HCT116 (cell line): ENCODE measurements at regions not wholly inside any gene's neighbourhood (a gene's known extent, or its start where the extent isn't known, plus 50 kb on each side); places are given as distances from the start of the nearest gene placed in this dataset.

Experiments used
- ATAC-seq: fragments of 200-7000 bp; cut with Tn5 transposase; 2 replicates; pipeline ENCODE4 v1.9.1; 2020; ENCODE audit warnings: mild to moderate bottlenecking, moderate library complexity
- BruUV-seq: library from RNA; stranded (reverse); fragments of 400-500 nt; replicated peaks from 2 replicates; lab custom pipeline; 2021; lab: Mats Ljungman, UMichigan
- CTCF ChIA-PET: fragments of 300-600 bp; sonication (Branson Sonifier 250); formaldehyde crosslinking; loops from one replicate; lab custom pipeline; 2021; ENCODE audit warnings: antibody characterized with exemption; lab: Charles Lee
- POLR2A ChIA-PET: fragments of 300-600, 350-600 bp; sonication (Branson Sonifier 250); formaldehyde crosslinking; loops from one replicate; lab custom pipeline; 2021; ENCODE audit warnings: antibody characterized with exemption; lab: Charles Lee
- RAD21 ChIA-PET, 2 experiments: fragments of 300-600 bp; sonication (Branson Sonifier 250); formaldehyde crosslinking; loops; one replicate each; lab custom pipeline; 2023; ENCODE audit warnings: low total read pairs in 2 of 2; ENCODE audit not compliant: uncharacterized antibody in 2 of 2, unreplicated experiment in 2 of 2, low non-redundant PET in 1 of 2; lab: Charles Lee
- DNase-seq: peaks from one replicate; pipeline ENCODE4 v3.0.0-alpha.2; 2010; ENCODE audit warnings: low read depth, low spot score
- H2AFZ ChIP-seq: fragments of 200-600 bp; shearing (Covaris generic), sonication (generic); 2 replicates; pipeline ENCODE4 v1.6.1; 2017; ENCODE audit warnings: low read depth, mixed run types, mixed read lengths, antibody characterized with exemption, low read length; ENCODE audit not compliant: poor library complexity, severe bottlenecking
- H3K27ac ChIP-seq: 2 replicates; pipeline ENCODE4 v1.5.1; 2012; ENCODE audit warnings: low read depth, low read length
- H3K27me3 ChIP-seq: fragments of 200-600 bp; sonication (generic); 2 replicates; pipeline ENCODE4 v1.6.1; 2016; ENCODE audit warnings: mixed run types, low read length, mixed read lengths; ENCODE audit not compliant: insufficient read depth
- H3K36me3 ChIP-seq, 2 experiments: fragments of 200-500 bp in 1 of 2; fragments of 200-600 bp in 1 of 2; sonication (Bioruptor generic) in 1 of 2; sonication (generic) in 1 of 2; 2 replicates each; pipeline versions ENCODE4 v1.5.1 to v1.6.1; 2014 to 2016; ENCODE audit warnings: low read length in 2 of 2, inconsistent platforms in 1 of 2, mixed read lengths in 1 of 2, mixed run types in 1 of 2; ENCODE audit not compliant: insufficient read depth in 2 of 2, control insufficient read depth in 1 of 2
- H3K4me1 ChIP-seq, 2 experiments: fragments of 200-600 bp in 1 of 2; sonication (generic) in 1 of 2; 2 replicates each; pipeline versions ENCODE4 v1.5.1 to v1.6.1; 2012 to 2017; ENCODE audit warnings: low read length in 2 of 2, inconsistent platforms in 1 of 2, mild to moderate bottlenecking in 1 of 2, mixed read lengths in 1 of 2, mixed run types in 1 of 2, moderate library complexity in 1 of 2; ENCODE audit not compliant: insufficient read depth in 2 of 2, control insufficient read depth in 1 of 2
- H3K4me2 ChIP-seq: fragments of 200-600 bp; sonication (generic); 2 replicates; pipeline ENCODE4 v1.6.1; 2017; ENCODE audit warnings: mixed run types, low read length, mixed read lengths
- H3K4me3 ChIP-seq, 2 experiments: fragments of 200-600 bp in 1 of 2; sonication (generic) in 1 of 2; replicated peaks in 1 of 2; 2 replicates each; pipeline ENCODE4 v1.5.1; 2011 to 2016; ENCODE audit warnings: low read length in 2 of 2, control low read depth in 1 of 2, low read depth in 1 of 2, mild to moderate bottlenecking in 1 of 2, mixed read lengths in 1 of 2, mixed run types in 1 of 2
- H3K79me2 ChIP-seq: fragments of 200-600 bp; sonication (generic); 2 replicates; pipeline ENCODE4 v1.6.1; 2017; ENCODE audit warnings: mild to moderate bottlenecking, mixed run types, low read length, moderate library complexity, mixed read lengths; ENCODE audit not compliant: insufficient read depth
- H3K9ac ChIP-seq: fragments of 200-600 bp; sonication (generic); 2 replicates; pipeline ENCODE4 v1.6.1; 2016; ENCODE audit warnings: low read length, mixed read lengths
- H3K9me2 ChIP-seq: fragments of 200-600 bp; sonication (generic), shearing (Covaris generic); 2 replicates; pipeline ENCODE4 v1.6.1; 2017; ENCODE audit warnings: mixed run types, mild to moderate bottlenecking, moderate library complexity; ENCODE audit not compliant: insufficient read depth
- H3K9me3 ChIP-seq, 2 experiments: fragments of 200-500 bp in 1 of 2; fragments of 200-600 bp in 1 of 2; sonication (Bioruptor generic) in 1 of 2; sonication (generic) in 1 of 2; 2 replicates each; pipeline ENCODE4 v1.6.1; 2014 to 2017; ENCODE audit warnings: low read length in 2 of 2, mixed read lengths in 2 of 2, inconsistent platforms in 1 of 2, low read depth in 1 of 2, mild to moderate bottlenecking in 1 of 2, mixed run types in 1 of 2, moderate library complexity in 1 of 2; ENCODE audit not compliant: control insufficient read depth in 1 of 2, insufficient read depth in 1 of 2
- H4K20me1 ChIP-seq: fragments of 200-600 bp; sonication (generic), shearing (Covaris generic); 2 replicates; pipeline ENCODE4 v1.6.1; 2017; ENCODE audit warnings: mixed run types, mild to moderate bottlenecking, moderate library complexity; ENCODE audit not compliant: insufficient read depth
- CEBPB ChIP-seq: IDR thresholded peaks from 2 replicates; pipeline ENCODE4 v1.6.1; 2012; ENCODE audit warnings: low read depth
- CTCF ChIP-seq, 3 experiments: fragments of 200-600 bp in 1 of 3; sonication (generic) in 1 of 3; IDR thresholded peaks in 2 of 3; conservative IDR thresholded peaks in 1 of 3; 2 replicates each; pipeline ENCODE4 v1.5.1; 2012 to 2017; ENCODE audit warnings: low read depth in 2 of 3, low read length in 2 of 3, antibody characterized with exemption in 1 of 3, borderline replicate concordance in 1 of 3, control low read depth in 1 of 3, mild to moderate bottlenecking in 1 of 3, mixed read lengths in 1 of 3, mixed run types in 1 of 3, moderate library complexity in 1 of 3; ENCODE audit not compliant: insufficient read depth in 1 of 3
- EZH2phosphoT487 ChIP-seq: fragments of 200-600 bp; IDR thresholded peaks from 2 replicates; pipeline ENCODE4 v1.6.1; 2018; ENCODE audit warnings: antibody characterized with exemption, borderline replicate concordance
- FOSL1 ChIP-seq: IDR thresholded peaks from 2 replicates; pipeline ENCODE4 v1.6.1; 2012; ENCODE audit warnings: low read depth
- JUND ChIP-seq: IDR thresholded peaks from 2 replicates; pipeline ENCODE4 v1.6.1; 2012
- MAX ChIP-seq: IDR thresholded peaks from 2 replicates; pipeline ENCODE4 v1.6.1; 2012
- POLR2AphosphoS5 ChIP-seq: IDR thresholded peaks from 2 replicates; pipeline ENCODE4 v1.6.1; 2011; ENCODE audit warnings: mild to moderate bottlenecking, low read depth, low read length, moderate library complexity
- RAD21 ChIP-seq: IDR thresholded peaks from 2 replicates; pipeline ENCODE4 v1.6.1; 2012; ENCODE audit warnings: low read depth, mild to moderate bottlenecking
- REST ChIP-seq: IDR thresholded peaks from 2 replicates; pipeline ENCODE4 v1.6.1; 2012; ENCODE audit warnings: low read depth
- SIN3A ChIP-seq: IDR thresholded peaks from 2 replicates; pipeline ENCODE4 v1.6.1; 2012; ENCODE audit warnings: low read depth
- SP1 ChIP-seq: IDR thresholded peaks from 2 replicates; pipeline ENCODE4 v1.6.1; 2012; ENCODE audit warnings: low read depth
- SRF ChIP-seq: IDR thresholded peaks from 2 replicates; pipeline ENCODE4 v1.6.1; 2012; ENCODE audit warnings: low read depth
- TCF7L2 ChIP-seq: IDR thresholded peaks from 2 replicates; pipeline ENCODE4 v1.7.0; 2011; ENCODE audit warnings: borderline replicate concordance, inconsistent platforms; ENCODE audit not compliant: insufficient read depth, insufficient read length; ENCODE audit errors: extremely low read depth
- ZBTB33 ChIP-seq: IDR thresholded peaks from 2 replicates; pipeline ENCODE4 v1.6.1; 2011; ENCODE audit warnings: mild to moderate bottlenecking, low read length, moderate library complexity; ENCODE audit not compliant: insufficient replicate concordance; ENCODE audit errors: extremely low read depth
- ZFX ChIP-seq: fragments of 450-650 bp; IDR thresholded peaks from 2 replicates; pipeline ENCODE4 v1.6.1; 2017
- intact Hi-C: fragments of 100-400 bp; cut with micrococcal nuclease; formaldehyde crosslinking; loops from 2 replicates; pipeline ENCODE4 v1.10.0; 2022

- no peak for TF ChIP-seq SRF
- TF ChIP-seq CEBPB: no peak
- no peak for TF ChIP-seq JUND
- TF ChIP-seq ZBTB33: no peak
- no peak for TF ChIP-seq ZFX
- TF ChIP-seq TCF7L2: no peak
- TF ChIP-seq CTCF (IDR thresholded peaks at IDR 0.05 in 2 of 3, conservative IDR thresholded peaks at IDR 0.05 in 1 of 3; ENCODE audit: borderline replicate concordance in 1 of 3, insufficient read depth in 1 of 3, low read depth in 2 of 3, low read length in 2 of 3): no peak
- no peak for TF ChIP-seq SIN3A
- TF ChIP-seq SP1: no peak
- no peak for TF ChIP-seq RAD21
- no peak for TF ChIP-seq REST
- no peak for TF ChIP-seq EZH2phosphoT487
- no peak for TF ChIP-seq MAX
- TF ChIP-seq POLR2AphosphoS5: no peak
- no peak for TF ChIP-seq FOSL1
- intact Hi-C loops: no loop called here
- H3K36me3 ChIP-seq: no peaks in the 10 kb centered on the region
- CTCF ChIA-PET: no interaction called here
- no peaks in the 10 kb centered on the region for H3K4me1 ChIP-seq
- no peaks in the 10 kb centered on the region for H3K9me3 ChIP-seq
- H3K79me2 ChIP-seq: no peaks in the 10 kb centered on the region
- POLR2A ChIA-PET: no interaction called here
- no peak overlapping the region for H3K9ac ChIP-seq
- H4K20me1 ChIP-seq: no peaks in the 10 kb centered on the region
- no peak overlapping the region for H3K27ac ChIP-seq
- H3K4me3 ChIP-seq: no peak overlapping the region
- no peak overlapping the region for H3K4me2 ChIP-seq
- no peaks in the 10 kb centered on the region for H3K9me2 ChIP-seq
- H2AFZ ChIP-seq: no peak overlapping the region
- no TSS peak for BruUV-seq
- RAD21 ChIA-PET: no interaction called here
- ATAC-seq (no peak), DNase-seq (no peak)
- H3K27me3 ChIP-seq: no peaks in the 10 kb centered on the region
Observed at GRCh38 chrX:10986616-10987015, 124.5 kb upstream of the HCCS start.
